ENCODE measurements at regions not wholly inside any gene's neighbourhood (a gene's known extent, or its start where the extent isn't known, plus 50 kb on each side); places are given as distances from the start of the nearest gene placed in this dataset.

- TF ChIP-seq POLR2A (IDR thresholded peaks at IDR 0.05; ENCODE audit: low read depth, low read length), result no peak
- TF ChIP-seq POLR2AphosphoS5 (IDR thresholded peaks at IDR 0.05; ENCODE audit: low read depth, low read length), result no peak
- TF ChIP-seq TAF1 (IDR thresholded peaks at IDR 0.05; ENCODE audit: low read depth, low read length), result no peak
Observed at GRCh38 chr14:65258391-65258790, 154.1 kb upstream of the FUT8 start.

Data from GM12891 (cell line).